HG03520 (cell line): ENCODE measurements at regions not wholly inside any gene's neighbourhood (a gene's known extent, or its start where the extent isn't known, plus 50 kb on each side); places are given as distances from the start of the nearest gene placed in this dataset.

Source experiments
- ATAC-seq: cut with Tn5 transposase; IDR thresholded peaks from one replicate; pipeline ENCODE4 v1.9.1; 2021; ENCODE audit warnings: mild to moderate bottlenecking, moderate library complexity; ENCODE audit not compliant: unreplicated experiment

GRCh38 chr21:28827422-28827821 is 165.3 kb downstream of the LTN1 start:
- no peak for ATAC-seq

- ATAC-seq, result no peak
These were observed 166.1 kb downstream of the LTN1 start for GRCh38 chr21:28826569-28826968.

GRCh38 chr21:28826021-28826420 is 166.7 kb downstream of the LTN1 start:
- ATAC-seq, result no peak

GRCh38 chr21:28823429-28823828 is 169.2 kb downstream of the LTN1 start:
- ATAC-seq, result no peak

- ATAC-seq, result no peak
These were observed 170.0 kb downstream of the LTN1 start for GRCh38 chr21:28822486-28823335.

GRCh38 chr21:28822123-28822399 is 170.6 kb downstream of the LTN1 start:
- no peak for ATAC-seq

- no peak for ATAC-seq
These were observed 171.2 kb downstream of the LTN1 start for GRCh38 chr21:28821276-28822122.

GRCh38 chr21:28818663-28819278 is 173.9 kb downstream of the LTN1 start:
- ATAC-seq, result no peak

GRCh38 chr21:28817871-28818270 is 174.8 kb downstream of the LTN1 start:
- ATAC-seq, result no peak

GRCh38 chr21:28811860-28812259 is 180.8 kb downstream of the LTN1 start:
- ATAC-seq, result no peak

- no peak for ATAC-seq
These were observed 181.7 kb downstream of the LTN1 start for GRCh38 chr21:28810826-28811524.

GRCh38 chr21:28805885-28806284 is 186.8 kb downstream of the LTN1 start:
- ATAC-seq, result no peak

- no peak for ATAC-seq
These were observed 188.5 kb downstream of the LTN1 start for GRCh38 chr21:28804089-28804670.

- no peak for ATAC-seq
These were observed 190.8 kb downstream of the LTN1 start for GRCh38 chr21:28801906-28802305.

- ATAC-seq, result no peak
These were observed 192.8 kb downstream of the LTN1 start for GRCh38 chr21:28799926-28800325.

GRCh38 chr21:28798798-28799197 is 193.9 kb downstream of the LTN1 start:
- no peak for ATAC-seq

- ATAC-seq, result no peak
These were observed 197.4 kb downstream of the LTN1 start for GRCh38 chr21:28795251-28795650.

- ATAC-seq, result no peak
These were observed 198.3 kb downstream of the LTN1 start for GRCh38 chr21:28794371-28794851.

- ATAC-seq, result no peak
These were observed 199.6 kb downstream of the LTN1 start for GRCh38 chr21:28793043-28793442.

- ATAC-seq, result no peak
These were observed 200.9 kb downstream of the LTN1 start for GRCh38 chr21:28791595-28792282.
